Left hindlimb (tissue), 1 donor: ENCODE measurements at regions not wholly inside any gene's neighbourhood (a gene's known extent, or its start where the extent isn't known, plus 50 kb on each side); places are given as distances from the start of the nearest gene placed in this dataset.

ENCODE experiments used
- DNase-seq: peaks from one replicate; pipeline ENCODE4 v3.0.0-alpha.2; 2018

GRCh38 chr6:22670605-22671004 is 101.2 kb downstream of the HDGFL1 start:
- DNase-seq: no peak

DNA sequence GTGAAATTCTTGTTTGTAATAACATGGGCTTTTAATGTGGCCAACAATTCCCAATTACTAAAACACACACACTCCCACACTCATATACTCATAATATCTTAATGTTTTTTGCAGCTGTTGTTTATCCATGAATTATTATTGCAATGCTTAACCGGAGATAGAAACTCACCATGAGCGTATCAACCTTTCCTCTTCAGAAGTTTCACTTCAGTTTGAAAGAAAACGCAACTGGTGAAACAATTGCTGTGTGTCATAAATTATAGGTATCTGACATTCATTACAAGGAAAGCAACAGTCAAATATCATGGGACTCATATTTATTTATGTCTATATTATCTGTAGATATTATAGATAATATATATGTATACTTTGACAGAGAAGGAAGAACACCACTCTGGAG is 104.1 kb downstream of the HDGFL1 start:
- DNase-seq: no peak

DNA sequence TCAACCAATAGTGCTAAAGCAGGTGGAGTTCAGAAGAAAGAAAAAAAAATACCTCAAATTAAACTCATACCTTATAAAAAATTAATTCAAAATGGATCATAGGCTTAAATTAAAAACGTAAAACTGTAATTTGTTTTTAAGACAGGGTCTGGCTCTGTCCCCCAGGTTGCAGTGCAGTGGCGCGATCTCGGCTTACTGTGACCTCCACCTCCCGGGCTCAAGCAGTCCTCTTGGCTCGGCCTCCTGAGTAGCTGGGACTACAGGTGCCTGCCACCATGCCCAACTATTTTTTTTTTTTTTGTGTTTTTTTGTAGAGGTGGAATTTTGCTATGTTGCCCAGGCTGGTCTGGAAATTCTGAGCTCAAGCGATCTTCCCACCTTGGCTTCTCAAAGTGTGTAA is 111.6 kb downstream of the HDGFL1 start:
- DNase-seq: no peak

DNA sequence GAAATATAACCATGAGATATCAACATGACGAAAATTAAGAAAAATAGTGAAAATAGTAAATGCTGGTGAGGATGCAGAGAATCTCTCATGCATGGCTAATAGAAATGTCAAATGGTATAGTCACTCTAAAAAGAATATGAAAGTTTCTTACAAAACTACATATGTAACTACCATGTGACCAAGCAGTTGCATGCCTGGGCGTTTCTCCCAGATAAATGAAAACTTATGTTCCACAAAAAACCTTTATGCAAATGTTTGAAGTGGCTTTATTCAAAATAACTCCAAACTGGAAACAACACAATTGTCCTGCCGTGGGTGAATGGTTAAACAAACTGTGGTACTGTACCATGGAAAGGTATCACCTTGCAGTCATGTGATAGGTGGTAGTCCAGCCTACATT is 112.4 kb downstream of the HDGFL1 start:
- DNase-seq: no peak

- no peak for DNase-seq
These were observed 113.6 kb downstream of the HDGFL1 start for GRCh38 chr6:22682979-22683378.

- DNase-seq: no peak
These were observed 121.1 kb downstream of the HDGFL1 start for GRCh38 chr6:22690446-22690845.

DNA sequence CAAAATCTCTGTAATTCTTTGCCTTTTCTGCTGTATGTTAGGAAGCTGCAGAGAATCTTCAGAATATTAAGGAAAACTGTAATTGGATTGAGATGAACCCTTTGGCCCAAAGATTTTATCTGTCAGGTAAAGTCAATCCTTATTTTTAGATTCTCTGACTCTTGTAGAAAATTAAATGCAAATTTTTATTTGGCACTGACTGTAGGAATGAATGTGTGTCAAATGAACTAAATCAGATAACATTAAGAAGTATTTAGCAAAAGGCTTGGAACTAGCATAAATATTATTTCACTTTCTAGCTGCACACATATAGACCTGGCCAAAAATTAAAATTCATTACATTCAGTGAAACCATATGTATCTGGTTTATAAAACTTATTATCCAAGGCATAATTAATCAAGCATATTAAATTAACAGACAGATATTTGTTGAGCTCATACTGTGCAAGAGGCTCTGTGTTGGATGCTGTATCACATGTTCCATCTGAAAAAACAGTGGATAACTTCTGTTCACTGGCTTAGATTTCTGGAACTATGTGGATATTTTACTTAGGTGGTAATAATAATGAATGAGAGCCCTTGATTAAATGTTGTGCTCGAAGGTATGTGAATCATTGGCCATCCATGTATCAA is 124.8 kb downstream of the HDGFL1 start:
- DNase-seq: no peak

GRCh38 chr6:22696481-22696880 is 127.1 kb downstream of the HDGFL1 start:
- DNase-seq: no peak

- no peak for DNase-seq
These were observed 127.9 kb downstream of the HDGFL1 start for GRCh38 chr6:22697306-22697705.

DNA sequence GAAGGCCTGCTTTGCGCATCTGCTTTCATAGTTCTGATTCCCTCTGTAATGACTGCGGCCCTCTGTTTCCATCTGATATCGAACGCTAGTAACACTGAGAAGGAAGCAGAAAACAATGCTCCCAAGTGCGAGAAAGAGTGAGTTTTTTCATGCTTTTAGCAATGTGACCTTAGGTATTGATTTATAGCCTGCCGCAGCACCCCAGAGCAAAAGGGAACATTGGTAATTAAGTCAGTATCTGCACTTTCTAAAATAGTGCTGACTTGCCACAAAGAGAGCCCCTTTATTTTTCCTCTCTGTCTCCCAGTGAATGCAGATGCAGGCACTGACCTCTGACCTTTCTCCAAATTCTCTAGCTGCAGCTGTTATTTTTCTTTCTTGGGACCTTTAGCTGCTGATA is 129.8 kb downstream of the HDGFL1 start:
- DNase-seq: no peak

GRCh38 chr6:22706651-22707050 is 137.3 kb downstream of the HDGFL1 start:
- peak; percentile 29 for DNase-seq

- no peak for DNase-seq
These were observed 139.1 kb downstream of the HDGFL1 start for GRCh38 chr6:22708469-22708868.

DNA sequence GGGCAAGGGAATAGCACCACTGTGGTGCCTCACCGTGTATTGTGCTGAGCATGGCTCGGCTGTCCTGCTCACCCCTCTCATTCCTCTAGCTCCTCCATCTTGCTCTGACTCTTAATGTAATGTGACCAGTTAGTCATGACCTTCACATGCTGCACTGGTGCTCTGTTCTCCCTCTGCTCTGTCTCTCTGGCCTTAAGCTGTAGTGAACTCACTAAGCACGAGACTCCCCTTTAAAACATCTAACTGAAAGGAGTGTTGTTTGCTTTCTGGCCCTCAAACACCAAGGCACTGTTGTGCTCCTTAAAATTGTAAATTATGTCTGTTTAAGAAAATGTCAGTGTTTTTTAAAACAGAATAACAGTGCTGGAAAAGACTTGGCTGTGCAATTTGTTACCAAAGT is 140.4 kb downstream of the HDGFL1 start:
- no peak for DNase-seq

GRCh38 chr6:22716721-22717120 is 147.4 kb downstream of the HDGFL1 start:
- no peak for DNase-seq

GRCh38 chr6:22717915-22718314 is 148.5 kb downstream of the HDGFL1 start:
- peak; percentile 36 for DNase-seq

- no peak for DNase-seq
These were observed 153.5 kb downstream of the HDGFL1 start for GRCh38 chr6:22722913-22723312.

GRCh38 chr6:22726966-22727365 is 157.6 kb downstream of the HDGFL1 start:
- DNase-seq: no peak

- DNase-seq: no peak
These were observed 158.3 kb downstream of the HDGFL1 start for GRCh38 chr6:22727710-22728109.

- no peak for DNase-seq
These were observed 163.0 kb downstream of the HDGFL1 start for GRCh38 chr6:22732176-22732970.

DNA sequence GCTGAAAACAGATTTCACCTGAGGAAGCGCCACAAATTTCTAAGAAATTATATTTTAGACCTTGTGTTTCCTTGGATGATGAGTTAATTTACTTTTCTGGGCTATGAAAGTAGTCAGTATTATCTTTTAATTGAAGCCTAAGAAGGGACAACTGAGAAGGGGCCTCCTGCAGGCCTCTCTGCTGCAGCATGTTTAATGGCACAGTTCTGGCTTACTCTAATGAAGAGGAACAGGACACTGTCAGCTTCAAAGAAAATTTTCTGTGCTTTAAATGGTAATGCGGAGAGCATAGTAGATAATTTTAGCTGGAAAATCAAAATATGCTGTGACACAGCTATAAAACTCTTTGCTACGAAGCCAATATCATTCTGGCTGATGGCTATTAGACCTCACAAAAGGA is 167.4 kb downstream of the HDGFL1 start:
- no peak for DNase-seq

DNA sequence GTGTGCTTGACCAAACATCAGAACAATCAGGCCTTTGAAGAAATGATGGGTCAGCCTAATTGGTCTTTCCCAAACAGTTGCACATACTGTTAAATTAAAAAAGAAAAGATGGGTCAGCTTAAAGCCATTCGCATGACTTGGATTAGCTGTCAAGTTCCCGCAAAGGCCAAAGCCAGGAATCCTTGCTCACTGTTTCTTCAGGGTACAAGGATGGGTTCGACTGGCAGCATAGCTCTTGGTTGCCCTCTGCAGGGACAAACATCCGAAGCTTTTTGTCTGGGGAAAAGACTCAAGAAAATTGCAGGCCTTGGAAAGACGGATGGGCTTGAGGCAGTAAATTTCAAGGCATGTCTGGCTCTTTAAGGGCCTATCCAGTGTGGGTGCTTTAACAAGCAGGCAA is 168.0 kb downstream of the HDGFL1 start:
- peak; percentile 52 for DNase-seq

- no peak for DNase-seq
These were observed 168.8 kb downstream of the HDGFL1 start for GRCh38 chr6:22738194-22738593.

- DNase-seq: no peak
These were observed 178.2 kb downstream of the HDGFL1 start for GRCh38 chr6:22747571-22747970.

GRCh38 chr6:22748681-22749080 is 179.3 kb downstream of the HDGFL1 start:
- DNase-seq: no peak

- no peak for DNase-seq
These were observed 180.3 kb downstream of the HDGFL1 start for GRCh38 chr6:22749696-22750095.
